ENCODE measurements at regions not wholly inside any gene's neighbourhood (a gene's known extent, or its start where the extent isn't known, plus 50 kb on each side); places are given as distances from the start of the nearest gene placed in this dataset.
"Not testable (repeated sequence)": the region's sequence is repeated elsewhere in the genome, so short reads cannot be mapped to it uniquely, and the experiment has no call there.

DNA sequence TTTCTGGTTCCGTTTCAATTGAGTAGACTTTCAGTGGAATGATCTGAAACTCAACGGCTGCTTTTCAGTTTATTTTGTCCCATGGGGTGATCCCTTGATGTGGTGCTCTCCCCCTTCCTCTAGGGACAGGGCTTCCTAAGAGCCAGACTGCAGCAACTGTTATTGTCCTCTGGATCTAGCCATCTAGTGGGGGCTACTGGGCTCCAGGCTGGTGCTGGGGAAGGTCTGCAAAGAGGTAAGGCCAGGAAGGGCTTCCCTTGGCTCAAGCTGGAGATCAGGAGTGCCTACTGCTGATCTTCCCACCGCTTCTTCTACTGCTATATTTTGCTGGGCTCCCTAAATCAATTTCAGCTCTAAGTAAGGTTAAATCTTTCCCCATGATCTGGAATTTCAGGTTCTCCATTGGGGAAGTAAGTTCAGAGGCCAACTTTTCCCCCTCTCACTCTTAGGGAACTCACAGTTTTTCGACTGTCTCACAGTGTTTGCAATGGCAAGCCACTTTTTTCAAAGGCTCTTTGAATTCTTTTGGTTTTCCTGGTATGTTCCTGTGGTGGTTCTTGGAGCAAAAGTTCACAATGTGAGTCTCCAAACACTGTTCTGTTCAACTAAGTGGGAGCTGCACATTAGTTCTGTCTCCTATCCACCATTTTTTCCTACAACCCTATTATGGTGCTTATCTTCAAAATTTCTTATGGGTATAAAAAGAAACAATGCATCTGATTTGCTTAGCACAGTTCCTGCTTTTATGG, 286.2 kb upstream of the EXOC2 start:
- no peak for DNase-seq

GRCh38 chr6:977226-977625, 284.3 kb upstream of the EXOC2 start:
- not testable (repeated sequence) for DNase-seq

DNA sequence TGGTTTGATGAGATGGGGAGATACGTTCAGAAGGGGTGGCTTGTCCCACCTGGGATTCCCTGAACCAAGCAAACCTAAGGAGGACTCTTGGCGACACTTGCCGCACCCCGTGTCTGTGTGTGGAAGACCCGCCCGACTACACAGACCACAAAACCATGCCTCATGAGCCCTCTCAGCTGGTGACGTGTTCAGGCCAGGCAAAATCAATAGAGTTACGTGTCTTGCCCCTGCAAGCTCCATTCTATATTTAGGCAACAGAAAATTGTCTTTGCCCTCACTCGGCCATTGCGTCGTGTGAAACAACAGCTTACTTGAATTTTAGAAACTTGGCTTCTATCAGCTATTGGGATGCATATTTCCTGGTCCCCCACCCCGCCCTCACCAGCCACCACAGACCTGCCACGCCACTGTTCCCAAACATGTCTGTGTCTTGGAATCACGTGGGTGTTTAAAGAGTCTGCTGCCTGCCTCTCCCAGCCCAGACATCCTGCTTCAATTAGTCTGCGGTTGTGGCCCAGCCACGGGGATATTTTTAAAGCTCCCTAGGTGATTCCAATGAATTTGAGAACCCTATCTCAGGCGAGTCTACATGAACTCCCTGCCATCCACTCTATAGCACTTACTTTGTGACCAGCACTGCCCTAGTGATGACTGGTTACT, 279.2 kb upstream of the EXOC2 start:
- DNase-seq: no peak

GRCh38 chr6:968791-969190, 275.9 kb upstream of the EXOC2 start:
- DNase-seq: no peak

DNA sequence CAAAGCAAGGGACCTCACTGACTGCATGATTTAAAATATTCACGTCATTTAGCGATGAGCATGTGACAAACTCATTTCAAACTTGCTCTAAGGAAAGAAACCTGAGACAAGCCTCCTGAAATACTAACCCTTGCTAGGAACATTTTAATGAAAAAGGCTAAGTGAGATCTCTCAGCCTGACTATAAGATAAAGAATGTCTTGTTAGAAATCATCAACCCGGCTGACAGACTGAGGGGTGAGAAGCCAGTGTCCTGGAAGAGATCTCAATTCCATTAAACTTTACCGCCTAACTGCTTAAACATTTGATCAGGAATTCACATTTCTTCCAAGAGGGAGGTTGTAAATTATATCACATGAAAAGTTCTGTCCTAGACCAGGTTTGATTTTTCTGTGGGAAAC, 274.8 kb upstream of the EXOC2 start:
- no peak for DNase-seq

DNA sequence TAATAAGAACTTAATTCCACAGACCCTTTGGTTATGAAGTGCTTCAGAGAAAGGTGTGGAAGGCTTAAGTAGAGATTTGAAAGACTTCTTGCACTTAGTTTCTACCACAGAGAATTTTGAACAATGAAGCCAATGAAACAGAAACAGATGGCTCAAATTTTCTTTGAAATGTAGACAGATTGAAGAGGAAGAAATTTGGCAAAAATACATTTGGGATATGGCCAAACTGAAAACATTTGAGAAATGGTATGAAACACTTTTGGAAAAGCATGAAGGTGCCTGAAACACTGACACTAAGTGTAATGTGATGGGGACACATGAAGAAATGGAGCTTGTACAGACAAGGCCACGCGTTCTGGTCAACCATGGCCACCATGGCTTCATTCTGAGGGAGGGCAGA, 272.4 kb upstream of the EXOC2 start:
- DNase-seq: no peak

DNA sequence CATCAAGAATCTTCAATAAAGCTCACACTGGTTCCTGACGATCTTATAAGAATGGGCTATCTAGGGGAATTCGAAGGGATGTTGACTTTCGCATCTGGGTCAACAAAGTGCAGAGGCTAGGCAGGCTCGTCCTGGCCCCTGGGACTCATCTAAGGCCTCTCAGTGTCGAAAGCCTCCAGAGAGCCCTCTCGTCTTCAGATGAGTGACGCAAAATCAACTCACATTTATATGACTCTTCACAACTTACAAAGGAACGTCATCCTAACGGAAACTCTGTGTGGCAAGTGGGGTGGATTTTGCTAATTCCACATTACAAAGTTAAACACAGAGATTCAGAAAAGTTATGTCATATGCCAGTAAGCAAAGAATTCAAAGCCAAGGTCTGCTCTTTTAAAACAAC, 270.5 kb upstream of the EXOC2 start:
- DNase-seq: no peak

- DNase-seq: no peak
Observed at GRCh38 chr6:961407-961960, 268.5 kb upstream of the EXOC2 start.

- no peak for DNase-seq
Observed at GRCh38 chr6:960356-960755, 267.4 kb upstream of the EXOC2 start.

DNA sequence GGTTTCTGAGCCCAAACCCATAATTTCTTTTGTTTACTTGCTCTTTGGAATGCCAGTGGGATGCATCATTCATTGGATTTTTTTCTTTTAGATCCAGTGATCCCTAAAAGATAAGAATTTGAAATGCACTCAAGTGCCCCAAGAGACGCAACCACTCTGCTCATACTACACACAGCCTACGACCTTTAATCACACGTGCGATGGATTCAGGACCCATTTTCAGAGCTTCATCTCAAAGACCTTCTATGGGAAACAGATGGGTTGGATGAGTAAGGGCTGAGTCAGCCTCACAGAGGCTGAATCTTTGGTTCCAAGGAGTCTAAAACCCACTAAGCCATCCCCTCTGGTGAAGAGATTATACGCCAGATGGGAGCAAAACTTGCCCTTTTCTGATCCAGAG, 265.5 kb upstream of the EXOC2 start:
- no peak for DNase-seq

DNA sequence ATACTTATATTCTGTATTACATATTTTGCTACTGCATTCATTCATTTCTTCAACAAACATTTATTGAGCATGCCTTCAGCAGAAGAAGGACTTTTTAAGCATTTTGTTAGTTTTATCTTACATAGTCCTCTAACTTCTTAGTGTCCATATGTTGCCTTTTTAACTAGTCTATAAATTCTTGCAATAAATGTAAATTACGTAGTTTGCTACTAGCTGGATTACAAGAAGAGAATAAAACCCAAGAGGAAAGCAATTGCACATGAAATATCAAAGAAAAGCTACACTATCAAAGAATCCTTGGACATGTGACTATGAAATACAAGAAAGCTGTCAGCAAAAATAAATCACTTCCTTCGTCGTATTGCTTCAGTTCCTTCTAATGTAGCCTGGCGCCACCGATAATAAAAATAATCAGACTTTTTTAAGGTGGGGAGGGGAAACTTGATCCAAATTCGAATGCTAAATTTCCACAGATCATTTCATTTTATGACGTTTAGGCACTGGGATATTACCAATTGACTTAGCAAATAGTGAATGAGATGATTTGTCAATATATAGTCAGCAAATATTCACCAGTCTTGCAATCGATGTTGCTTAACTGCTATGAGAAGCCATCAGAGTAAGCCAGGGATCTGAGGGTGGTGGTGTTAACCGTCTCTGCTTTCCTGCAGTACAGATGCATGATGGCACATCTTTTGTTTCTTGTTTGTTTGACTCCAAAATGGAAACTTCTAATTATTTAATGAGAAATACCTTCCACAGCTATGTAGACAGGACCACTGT, 258.7 kb upstream of the EXOC2 start:
- no peak for DNase-seq

DNA sequence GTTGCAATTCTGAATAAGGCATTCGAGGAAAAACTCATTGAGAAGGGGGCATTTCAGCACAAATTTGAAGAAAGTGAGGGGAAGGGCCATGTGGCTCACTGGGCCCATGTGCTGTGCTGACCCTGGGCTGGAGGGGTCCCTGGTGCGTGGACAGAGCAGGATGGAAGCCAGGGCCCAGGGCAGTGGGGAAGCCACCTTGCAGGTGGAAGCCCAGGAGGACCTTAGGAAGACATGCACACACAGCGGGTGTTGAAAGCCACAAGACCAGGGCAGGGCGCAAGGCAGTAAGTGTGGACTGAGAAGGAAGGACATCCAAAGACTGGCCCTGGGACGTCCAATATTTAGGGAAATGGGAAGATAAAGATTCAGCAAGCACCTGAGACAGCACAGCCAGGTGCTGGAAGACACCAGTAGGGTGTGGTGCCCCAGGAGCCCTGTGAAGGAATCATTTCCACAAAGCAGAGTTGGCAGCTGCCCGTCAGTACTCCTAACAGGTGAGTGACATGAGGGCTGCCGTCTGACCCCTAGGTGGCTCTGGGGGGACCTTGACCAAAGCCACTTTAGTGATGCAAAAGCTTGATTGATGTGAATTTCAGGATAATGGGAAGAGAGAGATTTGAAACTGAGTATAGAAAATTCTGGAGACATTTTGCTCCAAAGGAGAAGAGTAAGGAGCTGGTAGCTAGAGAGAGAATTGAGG, 254.4 kb upstream of the EXOC2 start:
- no peak for DNase-seq

DNA sequence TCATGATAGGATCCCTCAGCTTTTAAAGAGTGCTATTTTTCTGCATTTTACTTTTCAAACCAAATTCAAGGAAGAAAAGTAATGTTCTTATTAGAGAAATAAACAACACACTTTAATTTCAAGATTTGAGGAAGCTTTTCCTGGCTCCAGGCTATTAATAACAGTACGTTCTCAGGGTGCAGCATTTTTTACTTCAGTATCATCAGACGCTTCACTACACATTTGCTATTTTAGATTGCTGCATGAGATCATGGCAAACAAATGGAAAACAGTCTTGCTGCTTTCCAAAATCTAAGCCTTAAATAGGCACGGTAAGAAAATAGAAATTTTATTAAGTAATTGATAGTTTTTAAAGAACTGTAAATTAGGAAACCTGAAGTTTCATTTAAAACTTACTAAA, 253.6 kb upstream of the EXOC2 start:
- DNase-seq: no peak

DNA sequence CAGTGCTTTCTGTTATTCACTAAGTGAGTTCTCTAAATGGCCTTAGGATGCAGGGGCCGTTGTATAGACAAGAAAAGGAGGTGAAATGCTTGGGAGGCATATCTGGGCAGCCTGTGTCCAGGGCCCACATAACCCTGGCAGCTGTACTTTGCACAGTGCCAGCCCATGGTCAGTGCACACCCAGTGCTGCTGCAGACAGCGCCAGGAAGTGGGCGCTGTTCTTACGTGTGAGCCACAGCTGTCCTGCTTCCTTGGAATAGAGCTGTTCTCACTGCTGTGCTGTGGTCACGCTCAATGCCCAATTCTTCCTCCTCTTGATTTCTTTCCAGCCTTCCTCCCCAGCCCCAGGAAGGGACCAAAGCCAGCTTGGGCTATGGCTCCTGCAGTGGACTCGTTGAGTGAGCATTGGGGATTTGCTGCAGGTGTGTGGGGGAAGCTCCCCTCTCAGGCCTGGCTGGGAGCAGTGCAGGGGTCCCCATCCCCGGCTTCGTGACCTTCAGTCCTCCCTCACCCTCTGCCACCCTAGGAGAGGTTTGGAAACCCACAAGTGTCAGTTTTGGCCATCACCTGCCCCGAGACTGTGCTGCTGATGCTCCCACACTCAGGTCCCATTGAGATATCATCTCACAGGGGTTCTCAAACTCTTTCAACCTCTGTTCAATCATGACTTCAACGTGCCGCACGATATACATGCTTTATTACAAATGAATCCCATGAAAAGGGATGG, 246.8 kb upstream of the EXOC2 start:
- DNase-seq: no peak

DNA sequence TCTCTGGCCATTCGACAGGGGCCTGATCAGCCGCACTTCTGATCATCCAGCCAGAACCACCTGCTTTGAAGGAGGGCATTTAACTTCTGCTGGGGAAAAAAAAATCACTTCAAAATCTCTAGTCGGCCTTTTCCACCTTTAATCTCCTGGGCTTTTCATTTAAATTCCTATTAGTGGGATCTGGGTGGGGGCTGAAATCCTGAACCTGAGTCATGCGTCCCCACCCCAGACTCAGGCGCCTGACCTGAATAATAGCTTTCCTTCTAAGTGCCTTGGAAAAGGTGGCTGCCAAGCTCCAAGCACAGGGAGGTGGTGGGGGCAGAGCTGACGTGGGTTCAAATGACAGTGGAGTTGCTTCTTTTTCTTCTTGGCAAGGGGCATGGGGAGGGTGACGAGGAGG, 246.0 kb upstream of the EXOC2 start:
- no peak for DNase-seq

GRCh38 chr6:938271-938905, 245.4 kb upstream of the EXOC2 start:
- DNase-seq: no peak

- DNase-seq: no peak
Observed at GRCh38 chr6:935582-935981, 242.6 kb upstream of the EXOC2 start.

GRCh38 chr6:934686-935085, 241.7 kb upstream of the EXOC2 start:
- DNase-seq: no peak

DNA sequence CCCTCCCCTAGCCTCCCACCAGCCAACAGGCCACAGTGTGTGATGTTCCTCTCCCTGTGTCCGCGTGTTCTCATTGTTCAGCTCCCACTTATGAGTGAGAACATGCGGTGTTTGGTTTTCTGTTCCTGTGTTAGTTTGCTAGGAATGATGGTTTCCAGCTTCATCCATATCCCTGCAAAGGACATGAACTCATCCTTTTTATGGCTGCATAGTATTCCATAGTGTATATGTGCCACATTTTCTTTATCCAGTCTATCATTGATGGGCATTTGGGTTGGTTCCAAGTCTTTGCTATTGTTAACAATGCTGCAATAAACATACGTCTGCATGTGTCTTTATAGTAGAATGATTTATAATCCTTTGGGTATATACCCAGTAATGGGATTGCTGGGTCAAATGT, 239.0 kb upstream of the EXOC2 start:
- DNase-seq: not testable (repeated sequence)

GRCh38 chr6:927157-927556, 234.2 kb upstream of the EXOC2 start:
- DNase-seq: no peak

DNA sequence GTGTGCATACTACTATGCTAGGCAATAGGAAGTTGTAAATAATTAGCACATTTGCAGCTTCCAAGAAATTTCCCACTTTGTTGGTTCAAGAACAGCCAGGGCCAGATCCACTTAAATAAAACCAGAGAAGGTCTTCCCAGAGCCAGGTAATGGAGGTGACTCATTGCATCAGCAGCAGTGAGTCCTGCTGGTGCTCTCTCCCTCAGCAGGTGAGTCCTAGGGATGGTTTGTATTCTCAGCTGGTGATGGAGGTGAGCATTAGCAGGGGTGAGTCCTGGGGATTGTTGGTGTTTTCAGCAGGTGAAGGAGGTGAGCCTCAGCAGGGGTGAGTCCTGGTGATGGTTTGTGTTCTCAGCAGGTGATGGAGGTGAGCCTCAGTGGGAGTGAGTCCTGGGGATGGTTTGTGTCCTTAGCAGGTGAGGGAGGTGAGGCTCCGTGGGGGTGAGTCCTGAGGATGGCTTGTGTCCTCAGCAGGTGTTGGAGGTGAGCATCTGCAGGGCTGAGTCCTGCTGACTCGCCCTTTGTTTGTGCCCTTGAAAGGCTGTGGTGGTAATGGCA, 232.8 kb upstream of the EXOC2 start:
- no peak for DNase-seq

GRCh38 chr6:924661-925060, 231.7 kb upstream of the EXOC2 start:
- no peak for DNase-seq
